Stimulated activated naive CD4-positive, alpha-beta T cell (primary cell): ENCODE measurements at regions not wholly inside any gene's neighbourhood (a gene's known extent, or its start where the extent isn't known, plus 50 kb on each side); places are given as distances from the start of the nearest gene placed in this dataset.
A peak's percentile ranks its signal among the peaks of the same experiment; 100 is the strongest.

Experiments used
- DNase-seq, 6 experiments: peaks; one replicate each; lab custom pipeline; 2025; lab: John Stamatoyannopoulos, UW

- peak; percentile 12 to 81 (median 64) for DNase-seq
These were observed 392.2 kb downstream of the ETS1 start for GRCh38 chr11:128195057-128195751.

GRCh38 chr11:128194216-128194615 is 393.1 kb downstream of the ETS1 start:
- DNase-seq, result no peak

- DNase-seq, result no peak
These were observed 393.7 kb downstream of the ETS1 start for GRCh38 chr11:128193615-128194014.

- peak in 2 of 6 experiments; percentile 13 to 19 for DNase-seq
These were observed 397.0 kb downstream of the ETS1 start for GRCh38 chr11:128190312-128190711.

- peak in 1 of 6 experiments; percentile 9 for DNase-seq
These were observed 397.5 kb downstream of the ETS1 start for GRCh38 chr11:128189823-128190222.

- DNase-seq, result no peak
These were observed 398.9 kb downstream of the ETS1 start for GRCh38 chr11:128188346-128189004.

GRCh38 chr11:128187835-128188234 is 399.5 kb downstream of the ETS1 start:
- no peak for DNase-seq

- DNase-seq, result no peak
These were observed 400.0 kb downstream of the ETS1 start for GRCh38 chr11:128187377-128187776.

GRCh38 chr11:128184981-128185380 is 402.4 kb downstream of the ETS1 start:
- no peak for DNase-seq

- DNase-seq, result no peak
These were observed 404.5 kb downstream of the ETS1 start for GRCh38 chr11:128182844-128183243.

GRCh38 chr11:128181984-128182383 is 405.4 kb downstream of the ETS1 start:
- no peak for DNase-seq

- DNase-seq, result no peak
These were observed 406.3 kb downstream of the ETS1 start for GRCh38 chr11:128181088-128181480.

GRCh38 chr11:128180441-128181087 is 406.8 kb downstream of the ETS1 start:
- DNase-seq, result no peak

GRCh38 chr11:128179512-128179911 is 407.8 kb downstream of the ETS1 start:
- DNase-seq, result no peak

GRCh38 chr11:128179039-128179438 is 408.3 kb downstream of the ETS1 start:
- no peak for DNase-seq

- no peak for DNase-seq
These were observed 412.7 kb downstream of the ETS1 start for GRCh38 chr11:128174465-128175291.

GRCh38 chr11:128172046-128172878 is 415.1 kb downstream of the ETS1 start:
- peak; percentile 62 to 85 (median 76) for DNase-seq

- no peak for DNase-seq
These were observed 415.9 kb downstream of the ETS1 start for GRCh38 chr11:128171506-128171905.

- peak in 1 of 6 experiments; percentile 5 for DNase-seq
These were observed 421.8 kb downstream of the ETS1 start for GRCh38 chr11:128165572-128165971.

- DNase-seq, result no peak
These were observed 423.1 kb downstream of the ETS1 start for GRCh38 chr11:128164080-128164741.

- DNase-seq, result no peak
These were observed 425.4 kb downstream of the ETS1 start for GRCh38 chr11:128161994-128162393.
